Stimulated activated CD8-positive, alpha-beta memory T cell treated with anti-CD3 and anti-CD28 coated beads, Interleukin-2, amount 100 ng/mL, for 48 hours (primary cell): ENCODE measurements at regions not wholly inside any gene's neighbourhood (a gene's known extent, or its start where the extent isn't known, plus 50 kb on each side); places are given as distances from the start of the nearest gene placed in this dataset.

Experiments
- DNase-seq, 2 donors: peaks; one replicate each; pipeline ENCODE4 v3.0.0-alpha.2; 2020; ENCODE audit warnings: low read depth in 2 of 2

GRCh38 chr15:70399204-70399603, 301.5 kb upstream of the TLE3 start:
- DNase-seq, result no peak

GRCh38 chr15:70398694-70399093, 301.0 kb upstream of the TLE3 start:
- DNase-seq, result no peak

- DNase-seq, result no peak
Observed at GRCh38 chr15:70396807-70397206, 299.1 kb upstream of the TLE3 start.

- DNase-seq, result no peak
Observed at GRCh38 chr15:70395164-70395563, 297.4 kb upstream of the TLE3 start.

GRCh38 chr15:70390723-70391122, 293.0 kb upstream of the TLE3 start:
- no peak for DNase-seq

- DNase-seq, result no peak
Observed at GRCh38 chr15:70387993-70388392, 290.3 kb upstream of the TLE3 start.

- DNase-seq, result no peak
Observed at GRCh38 chr15:70387081-70387480, 289.4 kb upstream of the TLE3 start.

GRCh38 chr15:70385711-70386110, 288.0 kb upstream of the TLE3 start:
- no peak for DNase-seq

GRCh38 chr15:70385052-70385451, 287.3 kb upstream of the TLE3 start:
- DNase-seq, result no peak

GRCh38 chr15:70383856-70384255, 286.1 kb upstream of the TLE3 start:
- DNase-seq, result no peak

GRCh38 chr15:70382762-70383458, 285.2 kb upstream of the TLE3 start:
- no peak for DNase-seq

- DNase-seq, result no peak
Observed at GRCh38 chr15:70382009-70382749, 284.5 kb upstream of the TLE3 start.

- DNase-seq, result no peak
Observed at GRCh38 chr15:70379938-70380883, 282.5 kb upstream of the TLE3 start.

- DNase-seq, result no peak
Observed at GRCh38 chr15:70379134-70379533, 281.4 kb upstream of the TLE3 start.

GRCh38 chr15:70378126-70379031, 280.7 kb upstream of the TLE3 start:
- DNase-seq, result no peak

GRCh38 chr15:70376929-70377691, 279.4 kb upstream of the TLE3 start:
- DNase-seq, result no peak

GRCh38 chr15:70376031-70376928, 278.6 kb upstream of the TLE3 start:
- DNase-seq, result no peak

- no peak for DNase-seq
Observed at GRCh38 chr15:70375586-70375985, 277.9 kb upstream of the TLE3 start.

GRCh38 chr15:70375006-70375431, 277.3 kb upstream of the TLE3 start:
- no peak for DNase-seq
